Neural cell (in vitro differentiated cells): ENCODE measurements at regions not wholly inside any gene's neighbourhood (a gene's known extent, or its start where the extent isn't known, plus 50 kb on each side); places are given as distances from the start of the nearest gene placed in this dataset.
"Not testable (repeated sequence)": the region's sequence is repeated elsewhere in the genome, so short reads cannot be mapped to it uniquely, and the experiment has no call there.

Experiments
- H2AFZ ChIP-seq: fragments of 200-600, 300-800 bp; sonication (generic), shearing (Covaris generic); 2 replicates; pipeline ENCODE4 v1.6.0; 2014; ENCODE audit warnings: low read depth, mild to moderate bottlenecking, antibody characterized with exemption, low read length, moderate library complexity
- H3F3A ChIP-seq: fragments of 200-600 bp; shearing (Covaris generic); 2 replicates; pipeline ENCODE4 v1.6.1; 2016; ENCODE audit warnings: mild to moderate bottlenecking, moderate library complexity, mixed read lengths, antibody characterized with exemption, low read length; ENCODE audit not compliant: insufficient read depth, poor library complexity, severe bottlenecking
- H3K27ac ChIP-seq: fragments of 200-600, 300-800 bp; sonication (generic), shearing (Covaris generic); 2 replicates; pipeline ENCODE4 v1.5.1; 2014; ENCODE audit warnings: mild to moderate bottlenecking, low read length, moderate library complexity
- H3K27me3 ChIP-seq: fragments of 300-800, 200-600 bp; sonication (generic), shearing (Covaris generic); 2 replicates; pipeline ENCODE4 v1.6.0; 2014; ENCODE audit warnings: mild to moderate bottlenecking, low read depth, low read length, moderate library complexity; ENCODE audit not compliant: insufficient read depth
- H3K36me3 ChIP-seq: fragments of 300-800, 200-600 bp; sonication (generic), shearing (Covaris generic); 2 replicates; pipeline ENCODE4 v1.5.1; 2014; ENCODE audit warnings: mild to moderate bottlenecking, antibody characterized with exemption, low read length, moderate library complexity; ENCODE audit not compliant: insufficient read depth
- H3K4me2 ChIP-seq: fragments of 300-800, 200-600 bp; sonication (generic), shearing (Covaris generic); 2 replicates; pipeline ENCODE4 v1.6.0; 2014; ENCODE audit warnings: mild to moderate bottlenecking, low read length
- H3K4me3 ChIP-seq: fragments of 300-800, 200-600 bp; sonication (generic), shearing (Covaris generic); 2 replicates; pipeline ENCODE4 v1.5.1; 2014; ENCODE audit warnings: mild to moderate bottlenecking, low read length, moderate library complexity
- H3K79me2 ChIP-seq: fragments of 200-600 bp; shearing (Covaris generic); replicated peaks from 2 replicates; pipeline ENCODE4 v1.6.0; 2014; ENCODE audit warnings: mild to moderate bottlenecking, low read length, moderate library complexity; ENCODE audit not compliant: insufficient read depth
- H3K9ac ChIP-seq: fragments of 300-800, 200-600 bp; sonication (generic), shearing (Covaris generic); 2 replicates; pipeline ENCODE4 v1.6.1; 2016; ENCODE audit warnings: mild to moderate bottlenecking, low read length, mixed read lengths
- H3K9me2 ChIP-seq: fragments of 200-600 bp; shearing (Covaris generic); 2 replicates; pipeline ENCODE4 v1.6.1; 2016; ENCODE audit warnings: mild to moderate bottlenecking, low read length, mixed read lengths; ENCODE audit not compliant: insufficient read depth
- H3K9me3 ChIP-seq: fragments of 200-600, 300-800 bp; sonication (generic), shearing (Covaris generic); 2 replicates; pipeline ENCODE4 v1.6.1; 2016; ENCODE audit warnings: mild to moderate bottlenecking, mixed run types, low read length, moderate library complexity, mixed read lengths
- H4K20me1 ChIP-seq: fragments of 200-600 bp; shearing (Covaris generic); 2 replicates; pipeline ENCODE4 v1.6.1; 2016; ENCODE audit warnings: mild to moderate bottlenecking, mixed run types; ENCODE audit not compliant: insufficient read depth
- EP300 ChIP-seq: fragments of 450-650 bp; conservative IDR thresholded peaks from 2 replicates; pipeline ENCODE4 v1.6.1; 2014; ENCODE audit warnings: antibody characterized with exemption, mild to moderate bottlenecking, moderate library complexity; ENCODE audit not compliant: poor library complexity, severe bottlenecking
- EZH2 ChIP-seq: fragments of 200-600, 300-800 bp; shearing (Covaris generic), sonication (generic); IDR thresholded peaks from 2 replicates; pipeline ENCODE4 v1.6.1; 2014; ENCODE audit warnings: antibody characterized with exemption, low read length, borderline replicate concordance, mild to moderate bottlenecking; ENCODE audit not compliant: insufficient read depth, poor library complexity, severe bottlenecking
- MXI1 ChIP-seq: fragments of 450-650 bp; conservative IDR thresholded peaks from 2 replicates; pipeline ENCODE4 v1.6.1; 2014; ENCODE audit warnings: antibody characterized with exemption, mild to moderate bottlenecking; ENCODE audit not compliant: poor library complexity, severe bottlenecking
- POLR2AphosphoS5 ChIP-seq: IDR thresholded peaks from 2 replicates; pipeline ENCODE4 v1.6.1; 2012
- RAD21 ChIP-seq: fragments of 450-650 bp; conservative IDR thresholded peaks from 2 replicates; pipeline ENCODE4 v1.6.1; 2014; ENCODE audit warnings: antibody characterized with exemption, mild to moderate bottlenecking, moderate library complexity
- SMC3 ChIP-seq: fragments of 450-650 bp; conservative IDR thresholded peaks from 2 replicates; pipeline ENCODE4 v1.6.1; 2014; ENCODE audit warnings: antibody characterized with exemption, mild to moderate bottlenecking, moderate library complexity; ENCODE audit not compliant: poor library complexity
- TAF1 ChIP-seq: IDR thresholded peaks from 2 replicates; pipeline ENCODE4 v1.6.1; 2012; ENCODE audit warnings: low read depth
- TF ChIP-seq, protein P1 (sequence below): IDR thresholded peaks from 2 replicates; pipeline ENCODE4 v1.6.1; 2012; ENCODE audit warnings: borderline replicate concordance
- TF ChIP-seq, protein P2 (sequence below): fragments of 450-650 bp; IDR thresholded peaks from 2 replicates; pipeline ENCODE4 v1.5.1; 2014; ENCODE audit warnings: antibody characterized with exemption, mild to moderate bottlenecking, moderate library complexity; ENCODE audit not compliant: poor library complexity, severe bottlenecking

DNA sequence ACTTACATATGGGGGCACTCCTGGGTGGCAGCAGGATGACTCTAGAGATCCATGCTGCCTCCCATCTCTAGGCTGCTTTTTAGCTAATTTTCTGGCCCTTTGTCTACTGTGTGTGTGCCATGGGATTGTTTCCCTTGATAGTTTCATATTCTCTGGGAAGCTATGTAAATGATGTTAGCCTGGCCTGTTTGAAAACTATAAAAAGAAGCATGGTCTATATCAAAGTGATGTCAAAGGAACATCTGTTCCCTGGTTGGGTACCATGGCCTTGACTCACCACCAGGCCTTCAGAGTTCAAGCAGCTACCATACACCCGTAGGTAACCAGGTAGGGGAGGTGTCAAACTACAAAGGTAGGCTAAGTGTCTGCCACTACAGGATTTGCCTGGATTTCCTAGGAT lies 310.4 kb downstream of the FRK start:
- no peaks in the 10 kb centered on the region for H3K9me3 ChIP-seq

DNA sequence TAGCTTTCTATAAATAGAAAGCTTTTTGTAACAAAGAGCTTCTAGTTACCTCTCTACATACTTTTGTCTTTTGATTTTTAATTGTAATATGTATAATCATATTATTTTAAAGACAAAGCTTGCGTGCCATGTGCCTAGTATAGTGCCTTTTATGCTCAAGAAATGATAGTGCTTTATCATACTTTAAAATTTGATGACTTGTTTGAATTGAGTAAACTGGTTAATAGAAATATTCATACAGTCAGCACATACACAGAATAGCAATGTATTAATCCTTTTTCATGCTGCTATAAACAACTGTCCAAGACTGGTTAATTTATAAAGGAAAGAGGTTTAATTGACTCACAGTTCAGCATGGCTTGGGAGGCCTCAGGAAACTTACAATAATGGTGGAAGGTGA lies 313.0 kb downstream of the FRK start:
- no peak overlapping the region for H3K27ac ChIP-seq
- no peak overlapping the region for H2AFZ ChIP-seq
- no peak overlapping the region for H3K4me3 ChIP-seq
- no peak overlapping the region for H3K9ac ChIP-seq
- H3K79me2 ChIP-seq: no peaks in the 10 kb centered on the region
- no peaks in the 10 kb centered on the region for H3F3A ChIP-seq
- no peaks in the 10 kb centered on the region for H3K9me2 ChIP-seq
- no peak for TF ChIP-seq RAD21
- no peak for TF ChIP-seq POLR2AphosphoS5
- no peak for TF ChIP-seq EP300
- TF ChIP-seq, protein P1, sequence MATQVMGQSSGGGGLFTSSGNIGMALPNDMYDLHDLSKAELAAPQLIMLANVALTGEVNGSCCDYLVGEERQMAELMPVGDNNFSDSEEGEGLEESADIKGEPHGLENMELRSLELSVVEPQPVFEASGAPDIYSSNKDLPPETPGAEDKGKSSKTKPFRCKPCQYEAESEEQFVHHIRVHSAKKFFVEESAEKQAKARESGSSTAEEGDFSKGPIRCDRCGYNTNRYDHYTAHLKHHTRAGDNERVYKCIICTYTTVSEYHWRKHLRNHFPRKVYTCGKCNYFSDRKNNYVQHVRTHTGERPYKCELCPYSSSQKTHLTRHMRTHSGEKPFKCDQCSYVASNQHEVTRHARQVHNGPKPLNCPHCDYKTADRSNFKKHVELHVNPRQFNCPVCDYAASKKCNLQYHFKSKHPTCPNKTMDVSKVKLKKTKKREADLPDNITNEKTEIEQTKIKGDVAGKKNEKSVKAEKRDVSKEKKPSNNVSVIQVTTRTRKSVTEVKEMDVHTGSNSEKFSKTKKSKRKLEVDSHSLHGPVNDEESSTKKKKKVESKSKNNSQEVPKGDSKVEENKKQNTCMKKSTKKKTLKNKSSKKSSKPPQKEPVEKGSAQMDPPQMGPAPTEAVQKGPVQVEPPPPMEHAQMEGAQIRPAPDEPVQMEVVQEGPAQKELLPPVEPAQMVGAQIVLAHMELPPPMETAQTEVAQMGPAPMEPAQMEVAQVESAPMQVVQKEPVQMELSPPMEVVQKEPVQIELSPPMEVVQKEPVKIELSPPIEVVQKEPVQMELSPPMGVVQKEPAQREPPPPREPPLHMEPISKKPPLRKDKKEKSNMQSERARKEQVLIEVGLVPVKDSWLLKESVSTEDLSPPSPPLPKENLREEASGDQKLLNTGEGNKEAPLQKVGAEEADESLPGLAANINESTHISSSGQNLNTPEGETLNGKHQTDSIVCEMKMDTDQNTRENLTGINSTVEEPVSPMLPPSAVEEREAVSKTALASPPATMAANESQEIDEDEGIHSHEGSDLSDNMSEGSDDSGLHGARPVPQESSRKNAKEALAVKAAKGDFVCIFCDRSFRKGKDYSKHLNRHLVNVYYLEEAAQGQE: no peak
- no peak for TF ChIP-seq TAF1
- TF ChIP-seq MXI1: no peak
- no peak for TF ChIP-seq EZH2
- TF ChIP-seq SMC3: no peak
- TF ChIP-seq, protein P2, sequence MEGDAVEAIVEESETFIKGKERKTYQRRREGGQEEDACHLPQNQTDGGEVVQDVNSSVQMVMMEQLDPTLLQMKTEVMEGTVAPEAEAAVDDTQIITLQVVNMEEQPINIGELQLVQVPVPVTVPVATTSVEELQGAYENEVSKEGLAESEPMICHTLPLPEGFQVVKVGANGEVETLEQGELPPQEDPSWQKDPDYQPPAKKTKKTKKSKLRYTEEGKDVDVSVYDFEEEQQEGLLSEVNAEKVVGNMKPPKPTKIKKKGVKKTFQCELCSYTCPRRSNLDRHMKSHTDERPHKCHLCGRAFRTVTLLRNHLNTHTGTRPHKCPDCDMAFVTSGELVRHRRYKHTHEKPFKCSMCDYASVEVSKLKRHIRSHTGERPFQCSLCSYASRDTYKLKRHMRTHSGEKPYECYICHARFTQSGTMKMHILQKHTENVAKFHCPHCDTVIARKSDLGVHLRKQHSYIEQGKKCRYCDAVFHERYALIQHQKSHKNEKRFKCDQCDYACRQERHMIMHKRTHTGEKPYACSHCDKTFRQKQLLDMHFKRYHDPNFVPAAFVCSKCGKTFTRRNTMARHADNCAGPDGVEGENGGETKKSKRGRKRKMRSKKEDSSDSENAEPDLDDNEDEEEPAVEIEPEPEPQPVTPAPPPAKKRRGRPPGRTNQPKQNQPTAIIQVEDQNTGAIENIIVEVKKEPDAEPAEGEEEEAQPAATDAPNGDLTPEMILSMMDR: no peak
- no peak overlapping the region for H3K4me2 ChIP-seq
- no peaks in the 10 kb centered on the region for H3K36me3 ChIP-seq
- H4K20me1 ChIP-seq: no peaks in the 10 kb centered on the region
- H3K9me3 ChIP-seq: no peaks in the 10 kb centered on the region
- H3K27me3 ChIP-seq: no peaks in the 10 kb centered on the region

More for the DNA sequence above, 310.4 kb downstream of the FRK start:
- H2AFZ ChIP-seq: no peak overlapping the region
- H3K9me2 ChIP-seq: no peaks in the 10 kb centered on the region
- TF ChIP-seq SMC3: no peak
- TF ChIP-seq MXI1: no peak
- TF ChIP-seq EZH2: no peak
- TF ChIP-seq TAF1: no peak
- TF ChIP-seq, protein P1: no peak
- no peak for TF ChIP-seq EP300
- TF ChIP-seq POLR2AphosphoS5: no peak
- TF ChIP-seq RAD21: no peak
- TF ChIP-seq, protein P2: no peak
- H3F3A ChIP-seq: no peaks in the 10 kb centered on the region
- no peak overlapping the region for H3K4me3 ChIP-seq
- no peaks in the 10 kb centered on the region for H3K27me3 ChIP-seq
- H4K20me1 ChIP-seq: no peaks in the 10 kb centered on the region
- no peak overlapping the region for H3K27ac ChIP-seq
- H3K4me2 ChIP-seq: no peak overlapping the region
- H3K79me2 ChIP-seq: no peaks in the 10 kb centered on the region
- no peak overlapping the region for H3K9ac ChIP-seq
- H3K36me3 ChIP-seq: no peaks in the 10 kb centered on the region

DNA sequence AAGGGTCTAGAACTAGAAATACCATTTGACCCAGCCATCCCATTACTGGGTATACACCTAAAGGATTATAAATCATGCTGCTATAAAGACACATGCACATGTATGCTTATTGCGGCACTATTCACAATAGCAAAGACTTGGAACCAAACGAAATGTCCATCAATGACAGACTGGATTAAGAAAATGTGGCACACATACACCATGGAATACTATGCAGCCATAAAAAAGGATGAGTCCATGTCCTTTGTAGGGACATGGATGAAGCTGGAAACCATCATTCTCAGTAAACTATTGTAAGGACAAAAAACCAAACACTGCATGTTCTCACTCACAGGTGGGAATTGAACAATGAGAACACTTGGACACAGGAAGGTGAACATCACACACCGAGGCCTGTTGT lies 314.1 kb downstream of the FRK start:
- not testable (repeated sequence) for H3K4me3 ChIP-seq, H3K79me2 ChIP-seq, H3F3A ChIP-seq, H3K36me3 ChIP-seq, H4K20me1 ChIP-seq, H3K27ac ChIP-seq, H2AFZ ChIP-seq, H3K27me3 ChIP-seq, H3K4me2 ChIP-seq, H3K9me2 ChIP-seq, H3K9me3 ChIP-seq, H3K9ac ChIP-seq
